ENCODE measurements at regions not wholly inside any gene's neighbourhood (a gene's known extent, or its start where the extent isn't known, plus 50 kb on each side); places are given as distances from the start of the nearest gene placed in this dataset.

DNA sequence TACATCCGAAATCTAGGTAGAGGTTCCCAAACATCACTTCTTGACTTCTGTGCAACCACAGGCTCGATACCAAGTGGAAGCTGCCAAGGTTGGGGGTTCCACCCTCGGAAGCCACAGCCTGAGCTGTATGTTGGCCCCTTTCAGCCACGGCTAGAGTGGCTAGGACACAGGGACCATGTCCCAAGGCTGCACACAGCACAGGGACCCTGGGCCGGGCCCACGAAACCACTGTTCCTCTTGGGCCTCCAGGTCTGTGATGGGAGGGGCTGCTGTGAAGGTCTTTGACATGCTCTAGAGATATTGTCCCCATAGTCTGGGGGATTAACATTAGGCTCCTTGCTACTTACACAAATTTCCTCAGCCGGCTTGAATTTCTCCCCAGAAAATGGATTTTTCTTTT, 460.6 kb downstream of the ISL1 start:
- TF ChIP-seq, protein P1, sequence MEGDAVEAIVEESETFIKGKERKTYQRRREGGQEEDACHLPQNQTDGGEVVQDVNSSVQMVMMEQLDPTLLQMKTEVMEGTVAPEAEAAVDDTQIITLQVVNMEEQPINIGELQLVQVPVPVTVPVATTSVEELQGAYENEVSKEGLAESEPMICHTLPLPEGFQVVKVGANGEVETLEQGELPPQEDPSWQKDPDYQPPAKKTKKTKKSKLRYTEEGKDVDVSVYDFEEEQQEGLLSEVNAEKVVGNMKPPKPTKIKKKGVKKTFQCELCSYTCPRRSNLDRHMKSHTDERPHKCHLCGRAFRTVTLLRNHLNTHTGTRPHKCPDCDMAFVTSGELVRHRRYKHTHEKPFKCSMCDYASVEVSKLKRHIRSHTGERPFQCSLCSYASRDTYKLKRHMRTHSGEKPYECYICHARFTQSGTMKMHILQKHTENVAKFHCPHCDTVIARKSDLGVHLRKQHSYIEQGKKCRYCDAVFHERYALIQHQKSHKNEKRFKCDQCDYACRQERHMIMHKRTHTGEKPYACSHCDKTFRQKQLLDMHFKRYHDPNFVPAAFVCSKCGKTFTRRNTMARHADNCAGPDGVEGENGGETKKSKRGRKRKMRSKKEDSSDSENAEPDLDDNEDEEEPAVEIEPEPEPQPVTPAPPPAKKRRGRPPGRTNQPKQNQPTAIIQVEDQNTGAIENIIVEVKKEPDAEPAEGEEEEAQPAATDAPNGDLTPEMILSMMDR (IDR thresholded peaks at IDR 0.05; ENCODE audit: control extremely low read depth in 1 of 3, insufficient read depth in 1 of 3, low read depth in 1 of 3, low read length in 3 of 3) = no peak
- TF ChIP-seq CREB1 (IDR thresholded peaks at IDR 0.05) = no peak
- TF ChIP-seq, protein P2, sequence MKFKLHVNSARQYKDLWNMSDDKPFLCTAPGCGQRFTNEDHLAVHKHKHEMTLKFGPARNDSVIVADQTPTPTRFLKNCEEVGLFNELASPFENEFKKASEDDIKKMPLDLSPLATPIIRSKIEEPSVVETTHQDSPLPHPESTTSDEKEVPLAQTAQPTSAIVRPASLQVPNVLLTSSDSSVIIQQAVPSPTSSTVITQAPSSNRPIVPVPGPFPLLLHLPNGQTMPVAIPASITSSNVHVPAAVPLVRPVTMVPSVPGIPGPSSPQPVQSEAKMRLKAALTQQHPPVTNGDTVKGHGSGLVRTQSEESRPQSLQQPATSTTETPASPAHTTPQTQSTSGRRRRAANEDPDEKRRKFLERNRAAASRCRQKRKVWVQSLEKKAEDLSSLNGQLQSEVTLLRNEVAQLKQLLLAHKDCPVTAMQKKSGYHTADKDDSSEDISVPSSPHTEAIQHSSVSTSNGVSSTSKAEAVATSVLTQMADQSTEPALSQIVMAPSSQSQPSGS (IDR thresholded peaks at IDR 0.05; ENCODE audit: low read length) = no peak
- no peak for TF ChIP-seq RFX5 (IDR thresholded peaks at IDR 0.05; ENCODE audit: borderline replicate concordance, low read depth, low read length)
